ENCODE measurements at regions not wholly inside any gene's neighbourhood (a gene's known extent, or its start where the extent isn't known, plus 50 kb on each side); places are given as distances from the start of the nearest gene placed in this dataset.

GRCh38 chr20:22762576-22763256, 178.3 kb upstream of the FOXA2 start:
- TF ChIP-seq CTCF (IDR thresholded peaks at IDR 0.05) (no peak), POLR2A (IDR thresholded peaks at IDR 0.05) (no peak)

Measured in adrenal gland (tissue), 5 donors.